Osteocyte (in vitro differentiated cells): ENCODE measurements at regions not wholly inside any gene's neighbourhood (a gene's known extent, or its start where the extent isn't known, plus 50 kb on each side); places are given as distances from the start of the nearest gene placed in this dataset.
"Not testable (repeated sequence)": the region's sequence is repeated elsewhere in the genome, so short reads cannot be mapped to it uniquely, and the experiment has no call there.

Experiments
- DNase-seq: peaks from one replicate; pipeline ENCODE4 v3.0.0; 2021; ENCODE audit warnings: mixed read lengths; ENCODE audit not compliant: unreplicated experiment; ENCODE audit errors: extremely low spot score
- H3K27ac Mint-ChIP-seq: one replicate; pipeline ENCODE4 v1.8.0; 2021; ENCODE audit warnings: mild to moderate bottlenecking, mixed read lengths; ENCODE audit not compliant: unreplicated experiment
- H3K27me3 Mint-ChIP-seq: one replicate; pipeline ENCODE4 v1.8.0; 2021; ENCODE audit warnings: mixed read lengths; ENCODE audit not compliant: unreplicated experiment
- H3K36me3 Mint-ChIP-seq: one replicate; pipeline ENCODE4 v1.8.0; 2021; ENCODE audit warnings: mixed read lengths; ENCODE audit not compliant: unreplicated experiment
- H3K4me1 Mint-ChIP-seq: one replicate; pipeline ENCODE4 v1.8.0; 2021; ENCODE audit warnings: mixed read lengths; ENCODE audit not compliant: unreplicated experiment
- H3K4me3 Mint-ChIP-seq: one replicate; pipeline ENCODE4 v1.8.0; 2021; ENCODE audit warnings: mild to moderate bottlenecking, moderate library complexity, mixed read lengths; ENCODE audit not compliant: unreplicated experiment
- H3K9me3 Mint-ChIP-seq: one replicate; pipeline ENCODE4 v1.8.0; 2021; ENCODE audit warnings: mixed read lengths; ENCODE audit not compliant: unreplicated experiment
- TF ChIP-seq, protein P1 (sequence below): fragments of 200-600 bp; sonication (generic); IDR thresholded peaks from 2 replicates; pipeline ENCODE4 v1.5.0; 2021; ENCODE audit warnings: antibody characterized with exemption, mild to moderate bottlenecking, moderate library complexity

DNA sequence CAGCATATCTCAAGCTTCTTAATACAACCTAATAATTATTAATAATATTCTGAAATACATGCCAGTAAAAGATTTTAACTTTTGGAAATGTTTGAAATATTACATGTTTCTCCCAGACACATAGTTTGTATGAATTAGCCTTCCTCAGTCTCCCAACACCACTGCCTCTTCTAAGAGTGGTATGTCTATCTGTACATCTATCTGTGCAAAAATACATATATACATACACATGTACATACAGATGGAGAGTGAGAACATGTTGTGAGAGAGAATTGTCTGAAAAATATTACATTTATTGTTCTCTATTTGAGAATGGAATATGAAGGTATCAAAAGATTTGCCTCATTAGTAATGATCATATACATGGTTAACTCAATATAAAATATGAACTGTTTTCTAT is 1567.2 kb upstream of the PRR20A start:
- Mint-ChIP-seq H3K36me3 (no peaks in the 10 kb centered on the region), H3K9me3 (no peaks in the 10 kb centered on the region)
- TF ChIP-seq, protein P1, sequence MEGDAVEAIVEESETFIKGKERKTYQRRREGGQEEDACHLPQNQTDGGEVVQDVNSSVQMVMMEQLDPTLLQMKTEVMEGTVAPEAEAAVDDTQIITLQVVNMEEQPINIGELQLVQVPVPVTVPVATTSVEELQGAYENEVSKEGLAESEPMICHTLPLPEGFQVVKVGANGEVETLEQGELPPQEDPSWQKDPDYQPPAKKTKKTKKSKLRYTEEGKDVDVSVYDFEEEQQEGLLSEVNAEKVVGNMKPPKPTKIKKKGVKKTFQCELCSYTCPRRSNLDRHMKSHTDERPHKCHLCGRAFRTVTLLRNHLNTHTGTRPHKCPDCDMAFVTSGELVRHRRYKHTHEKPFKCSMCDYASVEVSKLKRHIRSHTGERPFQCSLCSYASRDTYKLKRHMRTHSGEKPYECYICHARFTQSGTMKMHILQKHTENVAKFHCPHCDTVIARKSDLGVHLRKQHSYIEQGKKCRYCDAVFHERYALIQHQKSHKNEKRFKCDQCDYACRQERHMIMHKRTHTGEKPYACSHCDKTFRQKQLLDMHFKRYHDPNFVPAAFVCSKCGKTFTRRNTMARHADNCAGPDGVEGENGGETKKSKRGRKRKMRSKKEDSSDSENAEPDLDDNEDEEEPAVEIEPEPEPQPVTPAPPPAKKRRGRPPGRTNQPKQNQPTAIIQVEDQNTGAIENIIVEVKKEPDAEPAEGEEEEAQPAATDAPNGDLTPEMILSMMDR = no peak

DNA sequence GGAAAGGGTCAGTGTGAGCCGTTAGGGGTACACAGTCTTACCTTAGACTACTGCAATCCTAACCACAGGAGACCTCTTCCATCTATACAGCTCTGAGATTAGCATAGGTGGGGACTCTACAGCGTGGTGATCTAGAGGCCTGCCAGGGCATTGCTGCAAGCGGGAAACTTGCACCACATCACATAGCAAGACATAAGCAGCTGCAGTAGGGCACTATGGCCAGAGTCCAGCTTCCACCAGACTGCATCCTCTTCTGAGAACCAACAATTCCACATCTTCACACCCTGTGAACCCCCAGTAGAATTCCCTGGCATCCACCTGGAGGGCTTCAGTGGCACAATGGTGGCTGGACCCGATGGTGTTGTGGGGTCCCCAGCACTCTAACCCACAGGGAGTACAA is 1564.3 kb upstream of the PRR20A start:
- Mint-ChIP-seq H3K27me3 (peaks cover 10% of the 10 kb centered on the region), H3K27ac (no peak overlapping the region), H3K4me3 (no peak overlapping the region), H3K9me3 (no peaks in the 10 kb centered on the region), H3K36me3 (no peaks in the 10 kb centered on the region), H3K4me1 (no peaks in the 10 kb centered on the region)
- TF ChIP-seq, protein P1 = no peak
- DNase-seq = no peak

More for the DNA sequence above, 1567.2 kb upstream of the PRR20A start:
- DNase-seq = no peak
- H3K4me3 Mint-ChIP-seq = no peak overlapping the region
- no peaks in the 10 kb centered on the region for H3K4me1 Mint-ChIP-seq
- H3K27me3 Mint-ChIP-seq = peaks cover 3% of the 10 kb centered on the region
- no peak overlapping the region for H3K27ac Mint-ChIP-seq

DNA sequence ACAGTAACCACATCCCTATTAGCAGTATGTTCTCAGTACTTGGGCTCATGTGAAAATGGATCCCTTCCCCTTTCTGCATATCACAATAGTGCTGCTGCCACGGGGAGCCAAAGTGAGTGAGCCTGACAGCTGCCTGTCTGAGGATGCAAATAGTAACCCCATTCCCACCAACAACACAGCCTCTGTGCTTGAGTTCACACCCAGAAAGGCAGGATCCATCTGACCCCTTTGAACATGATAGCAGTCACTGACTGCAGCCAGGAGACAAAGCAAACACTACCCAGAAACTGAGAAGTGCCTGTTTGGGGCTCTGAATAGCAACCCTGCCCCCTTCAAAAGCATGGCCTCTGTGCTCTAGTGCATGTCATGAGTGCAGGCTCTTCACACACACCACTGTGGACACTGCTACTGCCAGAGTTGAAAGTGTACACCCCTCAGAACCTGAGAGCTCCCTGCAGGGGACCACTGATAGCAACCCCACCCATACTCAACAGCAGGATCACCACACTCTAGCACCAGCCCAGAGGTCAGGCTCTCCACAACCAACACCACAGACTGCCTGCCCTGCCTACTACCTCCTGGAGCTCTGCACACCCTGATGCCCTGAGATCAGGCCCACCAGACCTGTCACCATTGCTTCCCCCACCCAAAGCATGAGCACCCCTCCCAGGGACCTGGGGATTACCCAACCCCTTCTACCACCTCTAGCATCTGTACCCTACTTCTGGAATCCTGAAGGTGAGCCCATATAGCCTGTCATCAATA is 1563.5 kb upstream of the PRR20A start:
- Mint-ChIP-seq H3K9me3 (peaks cover 4% of the 10 kb centered on the region), H3K4me3 (no peak overlapping the region), H3K4me1 (no peaks in the 10 kb centered on the region), H3K36me3 (no peaks in the 10 kb centered on the region), H3K27me3 (peaks cover 12% of the 10 kb centered on the region), H3K27ac (no peak overlapping the region)
- no peak for DNase-seq
- TF ChIP-seq, protein P1 = no peak

DNA sequence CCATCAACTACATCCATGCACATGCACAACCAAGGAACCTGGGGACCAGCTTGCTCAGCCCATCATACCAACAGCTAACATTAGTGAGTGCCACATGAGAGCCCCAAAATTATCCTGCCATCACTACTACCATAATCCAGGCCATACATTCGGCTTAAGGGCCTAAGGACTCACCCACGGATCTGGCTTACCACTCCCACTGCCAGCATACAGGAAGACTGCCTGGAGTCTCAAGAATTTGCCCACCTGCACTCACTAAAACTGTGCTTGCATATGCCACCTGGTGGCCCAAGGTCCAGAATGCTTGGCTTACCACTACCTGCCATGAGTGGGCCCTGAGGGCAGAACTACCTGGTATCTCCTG is 1562.9 kb upstream of the PRR20A start:
- TF ChIP-seq, protein P1 = no peak
- H3K27me3 Mint-ChIP-seq = peaks cover 16% of the 10 kb centered on the region
- DNase-seq = no peak
- no peaks in the 10 kb centered on the region for H3K4me1 Mint-ChIP-seq
- H3K4me3 Mint-ChIP-seq = no peak overlapping the region
- H3K27ac Mint-ChIP-seq = no peak overlapping the region
- no peaks in the 10 kb centered on the region for H3K36me3 Mint-ChIP-seq
- H3K9me3 Mint-ChIP-seq = peaks cover 7% of the 10 kb centered on the region

DNA sequence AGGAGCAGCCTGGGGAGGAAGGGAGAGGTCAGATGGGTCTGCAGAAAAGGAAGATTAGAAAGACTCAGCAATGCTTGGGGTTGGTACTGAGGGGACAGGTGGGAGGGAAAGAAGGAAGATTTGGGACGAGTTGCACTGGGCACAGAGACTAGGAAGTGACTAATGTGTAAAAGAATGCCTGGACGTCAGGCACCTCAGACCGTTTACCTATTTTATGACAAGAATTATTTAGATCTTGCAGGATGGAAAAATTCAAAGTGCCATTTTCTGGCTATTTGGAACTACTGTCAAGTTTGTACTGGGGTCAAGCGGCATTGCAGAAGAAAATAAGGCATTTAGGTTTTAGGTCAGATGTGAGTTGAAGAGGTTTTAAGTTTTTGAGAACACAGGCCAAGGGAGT is 1558.4 kb upstream of the PRR20A start:
- not testable (repeated sequence) for H3K36me3 Mint-ChIP-seq, H3K4me1 Mint-ChIP-seq, H3K27ac Mint-ChIP-seq, DNase-seq, H3K4me3 Mint-ChIP-seq
- Mint-ChIP-seq H3K9me3 (peaks cover 13% of the 10 kb centered on the region), H3K27me3 (peaks cover 23% of the 10 kb centered on the region)
